ENCODE measurements at regions not wholly inside any gene's neighbourhood (a gene's known extent, or its start where the extent isn't known, plus 50 kb on each side); places are given as distances from the start of the nearest gene placed in this dataset.

DNA sequence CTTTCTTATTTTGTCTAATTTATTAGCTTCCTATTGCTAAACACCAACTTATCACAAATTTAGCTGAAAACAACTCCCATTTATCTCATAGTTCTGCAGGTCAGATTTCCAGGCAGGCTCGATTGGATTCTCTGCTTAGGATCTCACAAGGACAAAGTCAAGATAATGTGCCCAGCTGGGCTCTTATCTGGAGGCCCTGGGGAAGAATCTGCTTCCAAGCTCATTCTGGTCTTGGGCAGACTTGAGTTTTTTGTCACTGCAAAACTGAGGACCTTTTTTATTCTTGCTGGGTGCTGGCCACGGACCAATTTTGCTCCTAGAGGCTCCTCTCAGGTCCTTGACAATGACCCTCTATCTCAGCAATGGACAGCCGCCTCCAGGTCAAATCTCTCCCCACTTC, 215.5 kb downstream of the TRIB2 start:
- no peak for DNase-seq

DNA sequence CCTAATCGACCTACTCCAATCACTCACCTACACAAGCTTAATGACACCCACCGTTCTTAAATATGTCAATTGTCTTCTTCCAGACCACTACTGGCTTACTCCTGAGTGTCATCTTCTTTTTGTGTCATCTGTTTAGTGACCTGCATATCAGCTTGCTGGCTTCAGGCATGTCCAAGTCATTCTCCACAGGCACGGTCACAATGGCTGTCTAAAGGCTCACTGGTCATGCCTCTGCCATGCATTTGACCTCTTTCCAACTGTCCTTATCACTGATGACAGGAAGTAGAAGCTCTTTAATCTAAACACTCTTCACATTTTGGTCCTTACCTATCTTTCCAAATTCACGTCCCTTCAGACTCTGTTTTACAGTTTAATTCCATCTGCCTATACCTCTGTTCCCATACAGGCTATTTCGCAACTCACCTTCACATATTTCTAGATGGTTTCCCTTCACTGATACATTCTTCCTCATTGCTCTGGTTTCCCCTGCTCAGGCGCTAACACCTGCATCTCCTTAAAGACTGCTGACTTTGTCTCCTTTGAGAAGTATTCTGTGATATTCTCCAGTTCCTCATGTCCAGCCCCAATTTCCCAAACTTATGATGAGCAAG, 217.5 kb downstream of the TRIB2 start:
- no peak for DNase-seq

DNA sequence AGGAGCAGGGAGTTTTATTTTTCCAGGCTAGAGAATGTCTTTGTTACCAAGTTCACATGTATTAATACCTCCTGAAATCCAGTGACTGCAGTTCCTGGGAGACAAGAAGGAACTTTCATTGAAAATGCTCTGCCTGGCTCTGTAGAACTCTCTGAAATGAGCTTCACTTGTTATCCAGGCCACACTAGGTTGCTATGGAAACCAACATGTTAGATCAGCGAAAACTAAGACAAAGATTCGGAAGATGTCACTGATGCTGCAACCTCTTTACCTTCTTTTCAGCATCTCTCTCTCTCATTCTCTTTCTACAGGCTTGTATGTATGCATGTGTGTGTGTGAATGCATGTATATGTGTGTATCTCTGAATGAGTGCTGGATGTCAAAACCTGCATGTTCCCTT, 218.5 kb downstream of the TRIB2 start:
- no peak for DNase-seq

DNA sequence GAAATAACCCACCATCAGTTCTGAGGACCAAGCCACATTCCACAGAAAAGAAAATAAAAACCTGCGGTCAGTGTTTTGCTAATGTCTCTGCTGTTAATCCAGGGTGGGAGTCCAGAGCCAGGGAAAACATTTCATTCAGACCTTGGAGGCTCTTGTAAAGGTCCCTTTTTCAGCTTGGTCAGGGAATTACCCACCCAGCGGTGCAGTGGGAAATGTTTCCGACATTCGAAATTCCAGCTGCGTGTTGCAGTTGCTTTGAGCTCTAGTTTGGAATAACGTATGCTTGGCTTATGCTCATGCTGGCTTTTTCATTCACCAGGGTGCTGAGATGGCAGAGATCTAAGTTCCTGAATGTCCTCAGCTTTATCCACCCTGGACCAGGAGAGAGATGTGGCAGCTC, 219.1 kb downstream of the TRIB2 start:
- no peak for DNase-seq

DNA sequence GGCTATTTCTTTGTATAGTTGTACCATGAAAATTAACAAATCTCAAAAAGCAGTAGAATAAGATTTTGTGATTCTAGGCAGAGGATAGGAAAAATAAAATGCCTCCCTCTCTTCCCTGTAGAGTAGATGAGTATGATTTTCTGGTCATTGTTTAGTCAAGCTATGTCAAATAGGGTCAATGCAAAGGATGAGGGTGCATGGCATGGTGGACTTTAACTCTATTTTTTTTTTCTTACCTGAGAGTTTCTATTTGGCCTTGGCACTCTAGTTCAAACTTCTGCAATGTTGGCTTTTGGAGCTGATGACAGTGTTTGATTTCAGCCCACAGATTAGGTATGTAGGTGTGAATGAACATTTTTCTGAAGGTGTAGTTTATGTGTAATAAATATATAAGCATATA, 224.5 kb downstream of the TRIB2 start:
- no peak for DNase-seq

DNA sequence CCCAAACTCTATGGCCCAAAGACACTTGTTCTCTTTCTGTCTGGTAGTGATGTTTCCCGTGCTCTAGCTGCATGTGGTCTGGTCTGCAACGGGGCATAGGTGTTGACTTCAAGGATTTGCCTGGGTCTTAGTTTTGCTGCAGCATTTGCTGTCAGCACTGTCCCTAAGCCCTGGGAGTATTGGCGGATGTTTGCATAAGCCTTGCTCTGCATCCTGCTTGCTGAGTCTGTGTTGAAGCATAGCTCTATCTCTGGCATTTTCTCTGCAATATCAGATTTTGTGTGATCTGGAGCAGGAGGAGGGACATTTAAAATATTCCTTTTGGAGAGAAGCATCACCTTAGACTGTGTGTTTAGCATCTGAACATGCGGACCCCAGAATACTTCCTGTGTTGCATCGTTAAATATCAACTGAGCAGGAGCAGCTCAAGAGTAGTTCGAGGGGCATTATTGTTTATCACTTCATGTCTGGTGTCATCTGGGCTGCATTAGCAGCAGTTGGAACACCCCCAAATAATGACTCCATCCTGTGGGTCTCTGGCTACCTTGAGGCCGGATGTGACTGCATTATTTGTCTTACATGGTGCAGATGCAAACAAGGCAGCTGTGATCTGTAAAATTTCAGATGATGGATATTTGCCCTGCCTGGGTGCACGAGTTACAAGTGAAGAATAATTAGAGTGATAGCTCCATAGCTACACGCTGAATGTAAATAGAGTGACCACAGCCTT, 231.7 kb downstream of the TRIB2 start:
- no peak for DNase-seq

DNA sequence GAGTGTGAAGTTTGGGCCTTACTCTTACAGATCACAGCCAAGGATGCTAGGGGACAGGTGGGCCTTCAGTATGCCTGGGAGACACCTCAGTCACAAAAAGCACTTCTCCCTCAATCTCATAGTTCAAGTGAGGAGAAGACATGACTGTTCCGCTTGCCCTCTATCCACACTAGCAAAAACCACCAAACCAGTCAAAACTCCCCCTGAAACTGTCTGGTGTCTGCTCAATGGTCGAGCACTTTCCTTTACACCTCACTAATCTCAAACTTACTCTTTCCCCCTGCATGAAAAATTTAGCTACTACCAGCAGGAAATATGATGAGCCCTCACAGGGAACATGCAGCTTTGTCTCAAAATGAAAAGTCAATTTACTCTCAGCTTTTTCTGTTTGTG, 232.2 kb downstream of the TRIB2 start:
- DNase-seq: no peak

DNA sequence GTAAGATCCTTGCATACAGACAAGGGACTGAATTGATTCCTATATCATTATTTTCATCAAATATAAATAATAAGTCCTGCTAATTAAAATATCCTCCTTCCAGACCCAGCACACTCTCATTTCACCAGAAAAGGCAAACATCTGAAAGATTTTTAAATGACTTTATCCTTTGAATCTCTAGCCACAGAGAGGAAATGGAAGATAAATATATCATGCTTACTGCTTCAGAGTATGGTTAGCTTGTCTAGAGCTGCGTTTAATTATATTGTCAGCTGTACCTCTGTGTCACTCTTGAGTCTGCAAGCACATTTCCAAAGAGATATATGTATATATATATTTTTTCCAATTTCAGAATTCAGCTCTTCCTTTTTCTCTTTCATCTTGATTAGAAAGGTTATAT, 232.7 kb downstream of the TRIB2 start:
- no peak for DNase-seq

DNA sequence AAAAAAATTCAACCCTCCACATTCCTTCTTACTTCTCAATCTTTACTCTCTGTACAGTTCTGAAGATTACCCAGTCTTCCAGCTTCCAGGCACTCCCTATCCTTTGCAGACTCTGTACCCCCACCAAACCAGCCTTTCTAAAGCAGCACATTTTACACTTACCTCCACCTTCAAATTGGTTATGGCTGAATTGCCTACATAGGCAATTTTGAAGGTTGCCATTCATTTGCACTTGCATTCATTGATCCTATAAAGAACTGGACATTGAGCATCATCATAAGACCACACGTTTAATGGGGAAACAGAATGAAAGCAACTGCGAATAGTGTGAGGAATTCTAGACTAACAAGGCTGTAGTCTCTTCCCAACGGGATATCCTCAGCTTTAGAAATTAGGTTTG, 233.4 kb downstream of the TRIB2 start:
- no peak for DNase-seq

DNA sequence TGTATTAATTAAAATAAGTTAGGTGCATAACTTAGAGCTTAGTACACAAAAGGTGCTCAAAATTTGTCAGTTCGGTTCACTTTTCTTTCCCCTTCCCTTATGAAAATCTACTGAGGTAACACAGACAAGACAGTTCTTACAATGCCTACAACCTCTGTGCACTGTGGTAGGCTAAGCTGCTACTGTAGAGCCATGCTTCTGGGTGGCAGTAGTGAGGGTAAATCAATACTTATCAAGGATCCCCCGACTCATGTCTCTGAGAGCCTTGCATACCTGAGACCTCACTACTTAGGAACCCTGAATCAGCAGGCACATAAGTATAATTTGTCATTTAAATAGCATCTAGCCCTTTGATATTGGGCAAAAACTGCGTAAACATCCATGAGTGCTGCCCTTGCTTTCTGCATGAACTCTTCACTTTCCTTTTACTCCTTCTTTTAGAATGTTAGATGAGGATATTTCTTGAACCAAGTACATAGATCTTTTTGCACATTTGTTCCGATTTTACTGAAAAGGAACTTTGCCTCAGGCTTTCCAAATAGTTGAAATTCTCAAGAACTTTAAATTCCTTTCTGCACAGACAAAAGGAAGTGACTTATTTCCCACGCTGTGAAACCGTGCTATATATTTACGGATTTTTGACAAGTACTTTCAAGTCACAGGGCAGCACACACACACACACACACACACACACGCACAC, 234.4 kb downstream of the TRIB2 start:
- DNase-seq: no peak

DNA sequence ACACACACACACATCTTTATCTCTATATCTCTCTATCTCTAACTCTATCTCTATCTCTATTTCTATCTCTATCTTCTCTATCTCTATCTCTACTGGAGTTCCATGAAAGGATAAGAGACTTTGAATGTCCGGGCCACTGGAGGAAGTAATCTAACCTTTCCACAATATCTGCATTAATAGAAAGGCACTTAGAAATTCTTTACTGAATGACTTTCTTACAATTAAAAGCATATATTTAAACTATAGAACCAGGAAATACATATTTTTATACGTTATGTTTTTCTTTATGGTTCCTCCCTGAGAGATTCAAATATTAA, 234.9 kb downstream of the TRIB2 start:
- DNase-seq: no peak

DNA sequence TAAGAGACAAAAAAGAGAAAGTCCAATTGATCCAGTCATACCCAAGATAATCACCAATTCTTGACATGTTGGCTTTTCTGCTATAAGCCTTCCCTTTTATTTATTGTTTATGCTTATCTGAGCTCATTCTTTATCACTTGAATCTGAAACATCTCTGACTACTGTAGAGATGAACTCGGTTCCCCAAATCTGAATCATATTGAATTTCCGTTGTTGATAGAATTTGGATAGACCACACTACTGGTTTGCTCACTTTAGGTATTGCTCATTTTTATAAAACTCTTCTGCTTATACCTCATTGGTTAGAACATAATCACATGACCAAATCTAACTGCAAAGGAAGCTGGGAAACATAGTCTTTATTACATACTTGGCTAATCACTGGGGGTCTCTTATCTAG, 236.9 kb downstream of the TRIB2 start:
- no peak for DNase-seq

DNA sequence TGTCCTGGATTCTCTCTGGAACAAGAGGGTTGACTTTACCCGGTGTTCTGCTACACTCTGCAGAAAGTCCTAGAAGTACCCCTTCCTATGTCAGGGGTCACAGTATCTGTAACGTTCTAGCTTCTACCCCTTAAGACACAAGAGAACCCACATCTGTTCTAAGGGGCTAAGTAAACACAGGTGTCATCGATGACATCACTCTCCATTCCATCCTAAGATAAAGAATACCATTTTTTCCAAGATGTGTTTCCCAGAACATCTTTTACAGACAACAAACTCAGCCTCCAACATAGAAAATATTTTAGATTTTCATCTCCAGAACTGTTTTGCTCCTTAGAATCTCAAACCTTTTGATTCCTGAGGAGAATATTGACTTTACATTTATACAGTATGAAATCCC, 239.1 kb downstream of the TRIB2 start:
- DNase-seq: no peak

DNA sequence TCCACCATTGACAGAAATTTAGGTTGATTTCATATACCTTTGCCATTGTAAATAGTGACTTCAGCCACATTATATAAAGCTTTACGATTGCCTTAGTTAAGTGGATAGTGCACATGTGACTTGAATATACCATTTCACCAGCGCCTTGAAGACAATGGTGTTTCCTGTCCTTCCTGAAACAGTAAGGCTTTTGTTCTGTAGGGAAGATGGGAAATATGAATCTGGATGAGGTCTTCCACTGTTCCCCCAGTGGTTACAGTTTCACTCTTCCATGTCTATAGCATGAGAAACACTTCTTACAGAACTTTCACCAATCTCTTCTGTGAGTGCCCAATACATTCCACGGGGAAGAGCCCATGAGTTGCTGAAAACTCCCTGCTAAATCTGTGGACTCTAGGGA, 240.5 kb downstream of the TRIB2 start:
- no peak for DNase-seq

DNA sequence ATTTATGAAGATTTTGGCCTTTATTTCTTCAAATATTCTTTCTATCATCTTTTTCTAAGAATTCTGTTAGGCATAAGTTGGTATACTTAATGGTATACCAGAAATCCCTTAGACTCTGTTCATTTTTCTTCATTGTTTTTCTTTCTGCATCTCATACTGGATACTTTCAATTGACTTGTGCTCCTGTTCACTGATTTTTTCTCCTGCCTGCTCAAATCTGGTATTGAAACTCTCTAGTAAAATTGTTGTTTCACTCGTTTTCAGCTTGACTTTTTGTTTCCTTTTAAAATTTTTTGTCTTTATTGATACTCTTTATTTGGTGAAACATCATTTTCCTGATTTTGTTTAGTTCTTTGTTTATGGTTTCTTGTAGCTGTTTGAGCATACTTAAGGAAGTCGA, 243.2 kb downstream of the TRIB2 start:
- DNase-seq: no peak

DNA sequence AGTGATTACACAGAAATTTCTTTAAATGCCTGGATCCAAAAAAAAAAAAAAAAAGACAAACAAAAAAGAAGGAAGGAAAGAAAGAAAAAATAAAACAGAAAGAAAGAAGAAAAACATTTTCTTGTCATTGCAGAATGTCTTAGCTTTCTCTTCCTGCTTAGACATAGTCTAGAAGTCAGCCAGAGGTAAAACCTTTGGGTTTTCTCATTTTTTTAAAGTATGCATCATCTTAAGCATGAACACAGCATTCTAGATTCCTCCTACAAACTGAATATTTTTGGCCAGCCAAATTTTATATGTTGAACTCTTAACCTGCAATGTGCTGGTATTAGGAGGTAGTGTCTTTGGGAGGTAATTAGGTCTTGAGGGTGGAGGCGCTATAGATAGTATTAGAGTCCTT, 243.9 kb downstream of the TRIB2 start:
- DNase-seq: no peak

DNA sequence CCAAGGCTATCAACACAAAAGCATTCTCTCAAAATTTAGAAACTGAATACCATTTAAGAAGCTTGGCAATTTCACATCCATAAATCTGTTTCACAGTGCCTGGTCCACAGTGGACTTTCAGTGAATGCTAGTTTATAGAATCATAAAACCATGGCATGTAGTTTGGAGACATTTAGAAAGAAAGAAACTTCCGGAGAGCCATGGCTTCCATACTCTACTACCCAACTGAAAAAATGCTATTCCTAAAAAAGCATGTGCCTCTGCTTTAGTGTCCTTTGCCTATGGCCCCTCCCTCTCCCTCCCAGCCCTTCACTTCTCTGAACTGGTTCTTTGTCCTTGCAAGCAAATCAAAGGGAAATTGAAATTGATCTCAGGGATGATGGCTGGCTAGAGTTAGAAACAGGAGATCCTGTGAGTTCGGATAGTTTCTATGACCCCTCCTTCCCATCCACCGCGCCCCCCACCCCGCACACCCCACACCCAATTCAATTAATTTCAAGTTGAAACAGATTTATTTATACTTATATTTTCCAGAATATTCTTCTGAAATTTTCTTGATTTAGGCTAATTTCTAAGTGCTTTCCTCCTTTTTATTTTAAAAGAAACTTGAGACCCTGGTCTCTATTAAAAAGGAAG, 248.3 kb downstream of the TRIB2 start:
- no peak for DNase-seq

DNA sequence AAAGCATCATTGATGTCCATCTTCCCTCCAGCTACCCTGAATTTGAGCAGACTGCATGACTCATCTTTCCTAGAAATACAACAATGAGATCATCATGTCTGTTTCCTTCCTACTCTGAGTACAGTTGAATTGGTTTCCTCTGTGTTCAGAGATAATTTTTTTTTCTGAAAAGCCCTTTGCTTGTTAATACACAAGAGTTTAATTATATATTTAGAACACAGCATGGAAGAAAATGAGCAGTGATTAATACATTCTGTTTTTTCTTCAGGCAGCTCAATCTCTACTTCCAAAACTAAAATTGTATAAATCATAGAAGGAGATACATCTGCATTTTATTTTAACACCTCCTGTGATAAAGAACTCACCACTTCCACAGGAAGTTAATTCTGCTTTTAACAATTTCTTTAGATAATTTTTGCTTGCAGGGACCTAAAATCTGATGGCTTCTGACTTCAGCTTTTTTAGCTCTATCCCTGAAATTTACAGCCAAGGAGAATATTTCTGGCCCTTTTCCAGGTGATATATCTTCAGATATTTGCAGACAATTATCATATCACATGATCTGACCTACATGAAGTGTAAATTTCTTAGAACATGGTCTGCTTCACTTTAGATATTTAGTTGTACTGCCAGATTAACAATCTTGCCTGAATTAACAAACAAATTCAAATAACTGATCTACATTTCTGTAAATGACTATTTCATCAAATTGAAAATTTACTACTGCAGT, 249.0 kb downstream of the TRIB2 start:
- no peak for DNase-seq

DNA sequence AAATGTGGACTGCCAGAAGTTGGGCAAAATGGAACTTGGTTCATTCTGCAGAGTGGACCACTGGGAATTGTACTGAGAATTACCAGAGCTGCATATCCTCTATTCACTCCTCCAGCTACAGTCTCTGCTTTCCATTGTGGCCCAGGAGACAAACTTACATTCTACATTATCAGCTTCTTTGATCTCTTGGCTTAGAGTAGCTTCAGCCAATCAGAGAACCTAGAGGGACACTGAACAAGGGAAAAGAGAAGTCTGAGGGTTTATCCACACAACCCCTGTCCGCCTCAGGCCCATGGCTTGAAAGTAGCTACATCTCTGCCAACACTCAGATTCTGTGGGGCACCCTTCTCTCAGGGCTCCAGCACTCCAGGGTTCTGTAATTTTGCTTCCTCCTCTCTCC, 251.1 kb downstream of the TRIB2 start:
- no peak for DNase-seq

DNA sequence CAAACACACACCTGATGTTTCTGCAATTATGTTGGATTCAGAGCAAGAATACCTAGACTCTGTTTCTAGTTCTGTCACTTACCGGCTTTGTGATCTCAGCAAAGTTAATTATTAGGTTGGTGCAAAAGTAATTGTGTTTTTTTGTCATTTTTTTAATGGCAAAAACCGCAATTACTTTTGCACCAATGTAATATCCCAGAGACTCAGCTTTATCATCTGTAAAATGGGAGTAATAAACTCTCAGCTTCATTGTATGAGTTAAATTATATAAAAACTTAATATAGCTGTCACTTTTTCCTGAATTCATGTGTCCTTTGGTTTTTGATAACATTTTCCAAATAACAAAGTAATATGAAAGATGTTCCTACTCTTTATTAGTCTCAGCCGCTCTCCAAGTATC, 251.7 kb downstream of the TRIB2 start:
- DNase-seq: no peak

DNA sequence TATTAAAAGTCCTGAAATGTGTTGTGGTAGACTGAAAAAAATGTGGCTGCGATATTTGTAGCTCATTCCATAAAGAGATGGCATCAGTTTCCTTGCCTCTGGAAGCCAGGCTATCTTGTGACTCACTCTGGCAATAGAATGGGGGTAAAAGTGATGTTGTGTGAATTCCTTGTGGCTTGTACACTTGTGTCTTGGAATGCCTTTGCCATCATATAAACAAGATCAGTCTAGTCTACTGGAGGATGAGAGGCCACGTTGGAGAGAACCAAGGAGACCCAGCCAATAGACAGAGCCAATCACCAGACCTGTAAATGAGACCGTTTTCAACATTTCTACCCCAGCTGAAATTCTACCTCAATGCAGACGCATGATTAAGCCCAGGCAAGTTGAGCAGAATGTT, 254.1 kb downstream of the TRIB2 start:
- no peak for DNase-seq

DNA sequence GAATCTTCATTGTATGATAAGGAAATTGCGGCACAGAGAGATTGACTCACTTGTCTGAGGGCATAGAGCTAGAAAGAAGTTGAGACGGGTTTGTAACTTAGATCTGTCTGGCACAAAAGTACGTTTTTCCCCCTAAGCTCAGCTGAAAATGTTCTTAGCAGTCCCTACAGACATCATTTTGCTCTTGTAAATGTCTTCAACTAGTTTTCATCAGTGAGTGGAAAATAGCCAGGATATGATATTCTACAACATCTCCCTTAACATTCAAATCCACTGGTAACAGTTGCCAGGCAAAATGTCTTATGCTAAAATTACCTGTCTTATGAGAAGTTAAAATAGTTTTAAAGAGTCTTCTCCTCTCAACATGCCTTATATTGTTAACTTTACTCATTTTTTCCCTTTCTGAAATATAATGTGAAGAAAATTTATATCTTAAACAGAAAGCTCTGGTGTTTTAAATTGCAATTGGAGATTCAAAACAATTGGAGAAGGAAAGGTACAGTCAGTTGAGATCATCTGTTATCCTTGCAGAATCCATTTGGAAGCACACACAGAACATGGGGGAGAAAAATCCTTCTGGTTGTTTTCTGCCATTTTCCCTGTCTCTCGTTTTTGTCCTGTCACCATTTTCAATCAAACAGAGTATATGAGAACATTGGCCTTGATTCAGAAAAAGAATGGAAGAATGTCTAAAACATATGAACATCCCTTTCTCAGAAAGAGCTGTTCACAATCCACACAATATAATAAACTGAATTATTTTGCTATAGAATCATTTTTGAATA, 255.0 kb downstream of the TRIB2 start:
- no peak for DNase-seq

All from activated CD8-positive, alpha-beta memory T cell treated with anti-CD3 and anti-CD28 coated beads, Interleukin-2, amount 50 U/mL, for 48 hours (primary cell).